ENCODE measurements at regions not wholly inside any gene's neighbourhood (a gene's known extent, or its start where the extent isn't known, plus 50 kb on each side); places are given as distances from the start of the nearest gene placed in this dataset.

DNA sequence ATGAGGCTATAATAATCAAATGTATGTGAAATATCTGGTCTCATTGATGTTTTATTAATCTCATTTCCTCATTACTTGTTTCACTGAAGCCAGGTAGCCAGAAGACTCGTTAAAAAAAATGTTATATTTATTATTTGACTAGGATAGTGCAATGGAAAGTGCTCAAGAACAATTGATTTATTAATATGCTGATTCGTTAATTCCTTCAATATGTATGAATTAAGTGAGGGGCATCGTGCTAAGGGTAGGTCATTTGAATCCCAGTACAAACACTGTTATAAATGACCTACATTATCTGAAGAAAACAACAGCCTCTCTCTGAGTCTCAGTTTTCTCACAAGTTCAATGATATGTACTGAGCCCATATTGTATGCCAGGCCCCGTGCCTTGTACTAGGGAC lies 214.2 kb upstream of the GPRIN3 start:
- ChIA-PET POLR2A (no interaction called here), CTCF (no interaction called here)
- H3K9me3 ChIP-seq (ENCODE audit: control extremely low read depth in 1 of 3, control insufficient read depth in 2 of 3, insufficient read depth in 1 of 3, low read length in 2 of 3), result no peaks in the 10 kb centered on the region
- H3K36me3 ChIP-seq (replicated peaks in 1 of 2; ENCODE audit: control extremely low read depth in 1 of 2, control insufficient read depth in 1 of 2, extremely low read depth in 1 of 2, insufficient read depth in 2 of 2, low read length in 1 of 2), result no peaks in the 10 kb centered on the region
- Mint-ChIP-seq H3K4me3 (no peak overlapping the region), H3K9me3 (ENCODE audit: insufficient read depth) (no peaks in the 10 kb centered on the region), H3K4me1 (no peaks in the 10 kb centered on the region), H3K27ac (no peak overlapping the region), H3K27me3 (peaks cover 11% of the 10 kb centered on the region)
- no peaks in the 10 kb centered on the region for H3K27me3 ChIP-seq (replicated peaks in 1 of 4; ENCODE audit: control extremely low read depth in 1 of 4, control insufficient read depth in 3 of 4, insufficient read depth in 4 of 4, low read length in 3 of 4)
- WGBS (ENCODE audit: insufficient coverage), result 90% methylated on average over 1 of the region's 4 CpGs
- H3K9ac ChIP-seq (ENCODE audit: low read length), result no peak overlapping the region
- TF ChIP-seq EZH2 (IDR thresholded peaks at IDR 0.05; ENCODE audit: borderline replicate concordance, insufficient read depth, low read depth, low read length, poor library complexity, severe bottlenecking), result no peak
- TF ChIP-seq, protein P1, sequence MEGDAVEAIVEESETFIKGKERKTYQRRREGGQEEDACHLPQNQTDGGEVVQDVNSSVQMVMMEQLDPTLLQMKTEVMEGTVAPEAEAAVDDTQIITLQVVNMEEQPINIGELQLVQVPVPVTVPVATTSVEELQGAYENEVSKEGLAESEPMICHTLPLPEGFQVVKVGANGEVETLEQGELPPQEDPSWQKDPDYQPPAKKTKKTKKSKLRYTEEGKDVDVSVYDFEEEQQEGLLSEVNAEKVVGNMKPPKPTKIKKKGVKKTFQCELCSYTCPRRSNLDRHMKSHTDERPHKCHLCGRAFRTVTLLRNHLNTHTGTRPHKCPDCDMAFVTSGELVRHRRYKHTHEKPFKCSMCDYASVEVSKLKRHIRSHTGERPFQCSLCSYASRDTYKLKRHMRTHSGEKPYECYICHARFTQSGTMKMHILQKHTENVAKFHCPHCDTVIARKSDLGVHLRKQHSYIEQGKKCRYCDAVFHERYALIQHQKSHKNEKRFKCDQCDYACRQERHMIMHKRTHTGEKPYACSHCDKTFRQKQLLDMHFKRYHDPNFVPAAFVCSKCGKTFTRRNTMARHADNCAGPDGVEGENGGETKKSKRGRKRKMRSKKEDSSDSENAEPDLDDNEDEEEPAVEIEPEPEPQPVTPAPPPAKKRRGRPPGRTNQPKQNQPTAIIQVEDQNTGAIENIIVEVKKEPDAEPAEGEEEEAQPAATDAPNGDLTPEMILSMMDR (IDR thresholded peaks at IDR 0.05), result no peak
- no peak overlapping the region for H3K27ac ChIP-seq (ENCODE audit: low read length in 2 of 2)
- no peaks in the 10 kb centered on the region for H3K4me1 ChIP-seq (ENCODE audit: control insufficient read depth in 2 of 2, insufficient read depth in 2 of 2, low read length in 2 of 2)
- DNase-seq, result no peak
- no peaks in the 10 kb centered on the region for H4K20me1 ChIP-seq (ENCODE audit: control insufficient read depth, insufficient read depth, low read length, poor library complexity, severe bottlenecking)
- no peak overlapping the region for H2AFZ ChIP-seq (ENCODE audit: insufficient read depth, low read depth, low read length, poor library complexity, severe bottlenecking)
- no peak overlapping the region for H3K4me3 ChIP-seq (ENCODE audit: control extremely low read depth in 1 of 5, extremely low read depth in 1 of 5, insufficient read depth in 1 of 5, low read depth in 2 of 5, low read length in 4 of 5)
- ATAC-seq (ENCODE audit: low read depth), result no peak
- intact Hi-C loops (cut with micrococcal nuclease), result no loop called here
- H3K4me2 ChIP-seq (replicated peaks; ENCODE audit: low read depth, low read length, poor library complexity, severe bottlenecking), result no peak overlapping the region
- H3K79me2 ChIP-seq (ENCODE audit: control insufficient read depth, insufficient read depth, low read length), result no peaks in the 10 kb centered on the region

DNA sequence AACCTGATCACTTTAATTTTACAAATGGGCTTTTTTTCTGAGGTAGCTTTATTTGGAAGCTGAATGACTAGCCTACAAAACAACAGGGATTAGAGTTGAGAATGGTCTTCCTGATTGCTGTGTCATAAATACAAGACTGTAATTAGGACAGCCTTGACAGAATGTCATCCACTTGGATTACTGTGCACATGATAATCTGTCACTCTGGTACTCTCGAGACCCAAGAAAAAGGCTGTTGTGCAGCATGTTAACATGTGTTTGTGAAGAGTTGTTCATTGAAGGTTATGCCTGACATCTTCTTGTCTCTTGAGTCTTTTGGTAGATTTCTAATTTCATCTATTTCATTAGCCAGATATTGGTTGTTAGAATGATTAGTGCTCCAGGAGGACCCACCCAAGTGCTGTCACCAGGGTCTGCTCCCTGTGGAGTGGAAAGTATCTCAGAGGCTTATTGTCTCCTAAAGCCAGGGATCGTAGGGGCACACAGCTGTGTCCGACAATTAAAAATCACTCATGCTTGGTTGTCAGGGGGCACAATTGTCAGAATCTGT lies 212.2 kb upstream of the GPRIN3 start:
- no peaks in the 10 kb centered on the region for H3K9me3 Mint-ChIP-seq (ENCODE audit: insufficient read depth)
- CTCF ChIA-PET, result no interaction called here
- H3K9ac ChIP-seq (ENCODE audit: low read length), result no peak overlapping the region
- no peak overlapping the region for H3K4me3 ChIP-seq (ENCODE audit: control extremely low read depth in 1 of 5, extremely low read depth in 1 of 5, insufficient read depth in 1 of 5, low read depth in 2 of 5, low read length in 4 of 5)
- no peak overlapping the region for H3K4me3 Mint-ChIP-seq
- 96% methylated on average over 2 of the region's 3 CpGs for WGBS (ENCODE audit: insufficient coverage)
- H3K4me1 Mint-ChIP-seq, result no peaks in the 10 kb centered on the region
- no peak overlapping the region for H3K4me2 ChIP-seq (replicated peaks; ENCODE audit: low read depth, low read length, poor library complexity, severe bottlenecking)
- TF ChIP-seq, protein P1 (IDR thresholded peaks at IDR 0.05), result no peak
- TF ChIP-seq EZH2 (IDR thresholded peaks at IDR 0.05; ENCODE audit: borderline replicate concordance, insufficient read depth, low read depth, low read length, poor library complexity, severe bottlenecking), result no peak
- no peaks in the 10 kb centered on the region for H3K27me3 ChIP-seq (replicated peaks in 1 of 4; ENCODE audit: control extremely low read depth in 1 of 4, control insufficient read depth in 3 of 4, insufficient read depth in 4 of 4, low read length in 3 of 4)
- POLR2A ChIA-PET, result no interaction called here
- no peaks in the 10 kb centered on the region for H3K36me3 ChIP-seq (replicated peaks in 1 of 2; ENCODE audit: control extremely low read depth in 1 of 2, control insufficient read depth in 1 of 2, extremely low read depth in 1 of 2, insufficient read depth in 2 of 2, low read length in 1 of 2)
- no peaks in the 10 kb centered on the region for H3K79me2 ChIP-seq (ENCODE audit: control insufficient read depth, insufficient read depth, low read length)
- intact Hi-C loops (cut with micrococcal nuclease), result no loop called here
- no peaks in the 10 kb centered on the region for H3K9me3 ChIP-seq (ENCODE audit: control extremely low read depth in 1 of 3, control insufficient read depth in 2 of 3, insufficient read depth in 1 of 3, low read length in 2 of 3)
- H3K27ac Mint-ChIP-seq, result no peak overlapping the region
- peaks cover 11% of the 10 kb centered on the region for H3K27me3 Mint-ChIP-seq
- no peak for ATAC-seq (ENCODE audit: low read depth)
- no peak overlapping the region for H3K27ac ChIP-seq (ENCODE audit: low read length in 2 of 2)
- H4K20me1 ChIP-seq (ENCODE audit: control insufficient read depth, insufficient read depth, low read length, poor library complexity, severe bottlenecking), result no peaks in the 10 kb centered on the region
- no peaks in the 10 kb centered on the region for H3K4me1 ChIP-seq (ENCODE audit: control insufficient read depth in 2 of 2, insufficient read depth in 2 of 2, low read length in 2 of 2)
- no peak for DNase-seq
- no peak overlapping the region for H2AFZ ChIP-seq (ENCODE audit: insufficient read depth, low read depth, low read length, poor library complexity, severe bottlenecking)
